ENCODE measurements at regions not wholly inside any gene's neighbourhood (a gene's known extent, or its start where the extent isn't known, plus 50 kb on each side); places are given as distances from the start of the nearest gene placed in this dataset.

GRCh38 chr1:56433056-56433577 is 146.2 kb downstream of the PLPP3 start:
- H3K4me1 Mint-ChIP-seq (ENCODE audit: unreplicated experiment) = peaks cover 60% of the 10 kb centered on the region
- no peak for DNase-seq (ENCODE audit: low spot score)
- no peak for TF ChIP-seq CTCF (IDR thresholded peaks at IDR 0.05; ENCODE audit: unreplicated experiment)
- H3K9me3 Mint-ChIP-seq (ENCODE audit: unreplicated experiment) = no peaks in the 10 kb centered on the region
- no peaks in the 10 kb centered on the region for H3K36me3 Mint-ChIP-seq (ENCODE audit: low read depth, unreplicated experiment)
- H3K4me3 Mint-ChIP-seq (ENCODE audit: unreplicated experiment) = no peak overlapping the region
- H3K27me3 Mint-ChIP-seq (ENCODE audit: unreplicated experiment) = peaks cover 9% of the 10 kb centered on the region
- no peak overlapping the region for H3K27ac Mint-ChIP-seq (ENCODE audit: unreplicated experiment)

GRCh38 chr1:56432166-56432971 is 147.0 kb downstream of the PLPP3 start:
- Mint-ChIP-seq H3K36me3 (ENCODE audit: low read depth, unreplicated experiment) (peaks cover 4% of the 10 kb centered on the region), H3K4me3 (ENCODE audit: unreplicated experiment) (no peak overlapping the region), H3K27me3 (ENCODE audit: unreplicated experiment) (peaks cover 6% of the 10 kb centered on the region), H3K4me1 (ENCODE audit: unreplicated experiment) (peaks cover 52% of the 10 kb centered on the region), H3K9me3 (ENCODE audit: unreplicated experiment) (no peaks in the 10 kb centered on the region), H3K27ac (ENCODE audit: unreplicated experiment) (no peak overlapping the region)
- no peak for DNase-seq (ENCODE audit: low spot score)
- TF ChIP-seq CTCF (IDR thresholded peaks at IDR 0.05; ENCODE audit: unreplicated experiment) = no peak

GRCh38 chr1:56430141-56430839 is 149.1 kb downstream of the PLPP3 start:
- DNase-seq (ENCODE audit: low spot score) = no peak
- Mint-ChIP-seq H3K27me3 (ENCODE audit: unreplicated experiment) (peaks cover 5% of the 10 kb centered on the region), H3K27ac (ENCODE audit: unreplicated experiment) (no peak overlapping the region), H3K4me1 (ENCODE audit: unreplicated experiment) (peaks cover 35% of the 10 kb centered on the region), H3K9me3 (ENCODE audit: unreplicated experiment) (no peaks in the 10 kb centered on the region), H3K4me3 (ENCODE audit: unreplicated experiment) (no peak overlapping the region), H3K36me3 (ENCODE audit: low read depth, unreplicated experiment) (peaks cover 4% of the 10 kb centered on the region)
- TF ChIP-seq CTCF (IDR thresholded peaks at IDR 0.05; ENCODE audit: unreplicated experiment) = no peak

GRCh38 chr1:56429288-56429687 is 150.1 kb downstream of the PLPP3 start:
- Mint-ChIP-seq H3K9me3 (ENCODE audit: unreplicated experiment) (no peaks in the 10 kb centered on the region), H3K27me3 (ENCODE audit: unreplicated experiment) (peaks cover 5% of the 10 kb centered on the region), H3K27ac (ENCODE audit: unreplicated experiment) (no peak overlapping the region), H3K36me3 (ENCODE audit: low read depth, unreplicated experiment) (peaks cover 4% of the 10 kb centered on the region), H3K4me3 (ENCODE audit: unreplicated experiment) (no peak overlapping the region), H3K4me1 (ENCODE audit: unreplicated experiment) (peaks cover 31% of the 10 kb centered on the region)
- DNase-seq (ENCODE audit: low spot score) = no peak
- TF ChIP-seq CTCF (IDR thresholded peaks at IDR 0.05; ENCODE audit: unreplicated experiment) = no peak

Measured in endothelial cell (in vitro differentiated cells).